CD4-positive, alpha-beta T cell treated with Interleukin-17A for 1 hour (primary cell): ENCODE measurements at regions not wholly inside any gene's neighbourhood (a gene's known extent, or its start where the extent isn't known, plus 50 kb on each side); places are given as distances from the start of the nearest gene placed in this dataset.

Source experiments
- DNase-seq: peaks from one replicate; pipeline ENCODE4 v3.0.0-alpha.2; 2020

DNA sequence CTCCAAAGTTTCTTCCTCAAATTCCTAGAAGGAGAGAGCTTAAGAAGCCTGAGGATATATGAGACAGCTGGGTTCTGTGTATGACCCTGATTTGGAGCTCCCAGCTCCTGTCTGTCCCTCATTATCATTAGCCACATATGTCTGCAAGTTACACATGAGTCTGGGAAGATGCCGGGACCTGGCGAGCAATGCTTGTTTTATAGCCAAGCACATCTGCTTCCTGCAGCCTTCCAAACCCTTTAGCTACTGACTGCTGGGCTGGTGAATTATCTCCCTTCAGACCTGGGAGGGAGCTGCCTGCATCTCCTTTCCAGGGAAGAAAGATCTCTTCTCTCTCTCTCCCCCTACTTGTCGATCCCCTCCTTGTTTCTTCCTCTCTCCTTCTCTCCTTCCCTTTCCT is 556.7 kb upstream of the BOD1L1 start:
- DNase-seq, result no peak

DNA sequence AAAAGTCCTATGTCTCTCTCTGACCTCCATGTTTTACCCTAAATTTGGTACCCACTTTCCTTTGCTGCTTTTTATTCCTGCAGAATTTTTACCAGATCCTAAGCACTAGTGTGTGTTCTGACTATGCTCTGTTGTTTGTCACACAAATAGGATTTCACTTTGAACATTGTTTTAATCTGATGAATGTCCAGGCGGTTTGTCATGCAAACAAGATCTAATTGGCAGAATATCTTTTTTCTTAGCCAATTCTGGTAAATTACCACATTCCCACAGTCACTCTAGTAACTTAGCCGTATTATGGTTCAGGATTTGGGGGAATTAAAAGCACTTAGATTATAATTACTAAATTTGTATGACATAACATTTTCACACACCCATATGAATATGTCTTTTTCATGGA is 557.2 kb upstream of the BOD1L1 start:
- no peak for DNase-seq

DNA sequence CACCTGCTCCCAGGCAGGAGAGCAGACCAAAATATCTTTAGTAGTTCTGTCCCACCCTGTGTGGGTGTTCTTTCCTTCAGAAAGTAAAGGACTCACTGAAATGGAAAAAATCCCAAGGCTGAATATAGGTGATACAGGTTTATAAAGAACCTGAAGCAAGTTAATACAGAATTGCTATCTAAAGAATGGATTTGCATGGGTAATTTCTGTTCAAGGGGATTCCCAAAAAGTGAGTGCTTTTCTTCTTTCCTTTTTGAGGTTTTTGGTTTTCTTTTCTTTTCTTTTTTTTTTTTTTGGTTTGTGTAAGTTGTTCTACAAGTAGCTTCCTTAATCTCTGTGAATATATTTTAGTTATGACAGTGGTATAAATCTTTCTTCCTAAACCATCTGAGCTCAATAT is 560.7 kb upstream of the BOD1L1 start:
- DNase-seq, result no peak

DNA sequence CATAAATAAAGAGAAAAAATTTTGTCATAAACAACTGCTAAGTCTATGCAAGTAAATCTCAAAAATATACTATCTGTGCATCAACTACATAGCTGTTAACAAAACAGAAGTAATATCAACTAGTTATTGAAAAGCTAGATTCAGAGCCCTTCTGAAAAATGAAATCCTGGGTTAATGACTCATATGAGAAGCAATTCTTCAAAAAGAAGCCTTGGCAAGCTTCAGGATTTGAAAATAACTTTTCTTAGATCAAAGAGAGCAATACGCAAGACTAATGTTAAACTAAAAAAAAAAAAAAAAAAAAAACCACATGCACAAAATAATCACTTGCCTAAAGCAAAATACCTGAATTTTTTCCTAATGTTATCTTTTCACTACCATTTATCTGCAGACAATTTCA is 566.1 kb upstream of the BOD1L1 start:
- DNase-seq, result no peak

DNA sequence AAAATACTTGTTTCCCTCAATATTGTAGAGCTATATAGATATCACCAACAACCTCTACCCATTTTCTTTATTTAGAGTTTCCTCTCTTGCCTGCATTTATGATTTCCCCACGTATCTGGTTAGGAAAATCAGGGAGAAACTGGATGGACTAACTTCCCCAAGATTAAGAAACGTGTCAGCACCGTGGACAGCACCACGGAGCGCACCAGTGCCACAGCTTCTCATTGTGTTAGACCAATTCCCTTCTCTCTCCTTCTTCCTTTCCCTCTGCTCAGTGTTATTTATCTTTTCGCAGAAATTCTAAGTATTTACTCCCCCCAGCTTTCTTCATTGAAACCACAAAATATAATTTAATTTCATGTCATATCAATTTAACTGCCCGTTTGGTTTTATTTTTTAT is 568.6 kb upstream of the BOD1L1 start:
- DNase-seq, result no peak

DNA sequence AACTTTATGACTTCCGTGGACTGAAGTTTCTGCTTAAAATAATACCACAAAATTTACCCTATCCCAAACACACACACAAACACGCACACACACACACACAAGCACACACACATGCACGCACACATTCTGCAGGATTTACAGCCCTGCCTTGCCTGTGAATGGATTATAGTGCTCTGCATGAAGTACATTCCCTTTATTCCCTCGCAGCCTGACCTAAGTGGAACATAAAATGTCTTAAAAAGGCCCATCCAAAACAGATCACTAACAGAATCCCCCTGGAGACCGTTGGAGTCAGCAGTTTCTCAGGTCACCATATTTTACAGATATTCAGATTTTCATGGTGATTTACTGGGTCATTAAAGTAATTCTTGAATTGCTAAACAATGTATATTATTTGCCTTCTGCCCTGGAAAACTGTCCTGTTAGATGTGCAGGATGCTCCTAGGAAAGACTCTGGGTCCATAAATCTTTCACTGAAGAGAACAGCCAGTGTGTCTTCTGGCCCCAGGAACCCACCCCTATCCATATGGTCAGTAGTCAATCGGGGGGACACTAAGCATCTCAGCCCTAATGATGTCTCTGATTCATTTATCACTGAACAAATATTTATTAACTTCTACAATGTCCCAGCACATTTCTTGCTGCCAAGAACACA is 587.7 kb upstream of the BOD1L1 start:
- DNase-seq, result no peak

DNA sequence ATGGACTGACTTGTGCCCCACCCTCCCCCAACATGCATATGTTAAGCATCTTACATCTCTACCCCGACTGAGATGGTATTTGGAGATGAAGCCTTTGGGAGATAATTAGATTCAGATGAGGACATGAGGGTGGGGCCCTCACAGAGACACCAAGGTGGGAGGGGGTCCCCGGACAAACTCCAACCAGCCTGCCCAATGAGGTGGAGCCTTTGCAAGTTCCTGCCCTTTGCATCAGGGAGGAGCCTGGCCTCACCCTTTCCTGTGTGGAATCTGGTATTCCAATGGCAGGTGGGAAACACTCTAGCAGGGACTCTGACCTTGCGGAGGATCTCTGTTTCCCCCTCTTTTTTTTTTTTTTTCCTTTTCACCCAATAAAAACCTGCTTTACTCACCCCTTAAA is 589.9 kb upstream of the BOD1L1 start:
- DNase-seq, result no peak

DNA sequence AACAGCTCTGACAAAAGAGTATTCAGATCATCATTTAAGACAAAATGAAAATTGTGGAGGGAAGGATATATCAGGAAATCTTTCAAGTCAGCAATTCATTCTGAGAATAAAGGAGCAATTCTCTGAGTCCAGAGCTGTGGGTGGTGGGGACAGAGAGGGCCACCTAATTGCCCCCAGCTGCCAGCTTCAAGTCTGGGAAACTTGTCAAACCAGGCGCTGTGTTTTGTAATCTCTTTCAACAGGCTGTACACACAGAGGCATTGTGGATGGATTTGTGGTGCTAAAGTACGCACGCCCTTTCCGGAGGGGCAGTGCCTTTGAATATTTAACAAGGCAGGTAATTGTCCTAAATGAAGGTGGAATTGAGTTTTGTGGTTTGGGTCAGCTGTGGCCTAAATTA is 591.1 kb upstream of the BOD1L1 start:
- DNase-seq, result no peak

DNA sequence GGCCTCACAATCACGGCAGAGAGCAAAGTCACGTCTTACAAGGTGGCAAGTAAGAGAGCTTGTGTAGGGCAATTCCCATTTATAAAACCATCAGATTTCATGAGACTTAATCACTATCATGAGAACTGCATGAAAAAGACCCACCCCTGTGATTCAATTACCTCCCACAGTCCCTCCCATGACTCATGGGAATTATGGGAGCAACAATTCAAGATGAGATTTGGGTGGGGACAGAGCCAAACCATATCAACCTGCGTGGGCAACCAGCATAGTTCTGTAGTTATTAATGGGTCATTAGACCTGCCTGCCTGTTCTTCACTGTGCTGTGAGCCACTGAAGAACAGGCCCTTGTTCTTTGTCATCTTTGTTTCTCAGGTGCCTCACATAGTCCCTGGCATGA is 593.7 kb upstream of the BOD1L1 start:
- DNase-seq, result no peak

DNA sequence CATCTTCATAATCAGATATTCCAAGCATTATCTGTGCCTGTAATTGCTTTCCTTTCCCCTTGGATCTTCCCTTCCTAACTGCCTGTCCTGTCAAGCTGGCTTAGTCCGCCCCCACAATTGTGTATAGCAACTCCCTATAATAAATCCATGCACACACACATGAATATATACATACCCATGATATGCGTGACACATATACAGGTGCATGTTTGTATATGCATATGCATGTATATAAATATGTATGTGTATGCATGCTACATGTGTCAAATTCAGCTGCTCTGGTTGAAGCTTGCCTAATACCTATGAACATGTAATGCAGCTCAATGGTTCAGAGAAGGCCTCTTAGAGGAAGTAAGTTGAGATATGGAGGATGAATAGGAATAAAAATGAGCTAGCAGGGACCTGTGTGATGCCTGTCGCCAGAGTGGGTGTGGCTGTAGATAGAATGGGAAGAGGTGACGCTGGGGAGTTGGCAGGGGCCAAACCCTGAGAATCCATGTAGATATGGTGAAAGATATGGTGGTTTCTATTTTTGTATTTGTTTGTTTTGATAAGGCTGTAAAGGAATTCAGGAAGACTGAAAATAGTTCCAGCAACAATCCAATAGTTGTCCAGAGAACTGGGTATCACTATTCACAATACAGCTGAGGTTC is 595.0 kb upstream of the BOD1L1 start:
- DNase-seq, result no peak

DNA sequence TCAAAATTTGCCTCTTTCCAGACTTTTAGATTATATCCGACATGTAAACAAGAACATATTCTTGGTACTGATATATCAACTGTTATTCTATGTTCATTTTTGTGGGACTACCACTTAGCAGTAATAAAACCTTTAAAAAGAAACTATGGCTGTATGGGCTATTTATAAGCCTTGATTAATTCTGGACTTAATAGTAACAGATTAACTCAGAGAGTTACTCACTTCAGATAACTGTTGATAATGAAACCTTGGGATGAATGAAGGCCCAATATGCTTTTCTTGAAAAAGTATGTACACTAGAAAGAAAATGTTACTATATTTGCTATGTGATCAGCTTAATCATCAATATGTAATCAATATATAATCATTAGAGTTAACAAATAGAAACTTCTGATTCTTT is 595.9 kb upstream of the BOD1L1 start:
- DNase-seq, result no peak

DNA sequence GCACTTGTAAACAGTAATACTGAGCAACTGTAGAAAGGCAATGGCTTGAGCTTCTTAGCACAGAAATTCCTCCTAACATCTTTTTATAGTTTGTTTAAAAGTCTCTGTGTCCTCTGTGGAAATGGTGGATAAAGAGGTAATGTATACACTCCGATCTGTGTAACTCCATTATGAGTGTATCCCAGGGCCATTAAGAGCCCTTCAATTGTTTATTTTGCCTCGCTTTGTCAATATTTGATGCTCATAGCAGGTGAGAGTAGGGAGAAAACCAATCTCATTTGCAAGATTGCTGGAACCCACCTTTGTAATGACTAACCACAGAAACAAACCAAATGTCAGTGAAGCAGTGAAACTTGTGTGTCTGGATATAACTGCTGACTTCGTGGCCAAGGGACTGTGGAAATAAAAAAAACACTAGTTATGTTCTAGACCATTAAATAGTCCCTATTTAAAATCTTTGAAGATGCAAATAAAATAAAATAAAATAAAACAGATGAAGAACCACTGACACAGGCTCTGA is 598.2 kb upstream of the BOD1L1 start:
- DNase-seq, result no peak

DNA sequence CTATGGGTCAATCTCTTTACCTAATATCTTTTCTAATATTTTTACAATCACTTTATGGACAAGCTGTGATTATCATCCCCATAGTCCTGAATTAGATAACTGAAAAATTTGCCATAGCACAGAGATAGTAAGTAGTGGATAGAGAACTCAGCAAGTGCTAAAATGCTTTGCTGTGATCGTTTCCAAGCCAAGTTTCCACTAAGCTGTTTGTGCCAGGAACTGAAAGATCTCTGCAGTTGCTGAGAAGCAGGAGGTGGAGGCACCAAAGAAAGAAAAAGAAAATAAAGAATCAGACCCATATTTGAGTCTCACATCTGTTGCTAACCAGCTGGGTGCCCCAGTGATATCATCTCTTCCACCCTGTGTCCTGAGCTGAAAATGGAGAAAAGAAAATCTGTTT is 605.6 kb upstream of the BOD1L1 start:
- DNase-seq, result no peak

DNA sequence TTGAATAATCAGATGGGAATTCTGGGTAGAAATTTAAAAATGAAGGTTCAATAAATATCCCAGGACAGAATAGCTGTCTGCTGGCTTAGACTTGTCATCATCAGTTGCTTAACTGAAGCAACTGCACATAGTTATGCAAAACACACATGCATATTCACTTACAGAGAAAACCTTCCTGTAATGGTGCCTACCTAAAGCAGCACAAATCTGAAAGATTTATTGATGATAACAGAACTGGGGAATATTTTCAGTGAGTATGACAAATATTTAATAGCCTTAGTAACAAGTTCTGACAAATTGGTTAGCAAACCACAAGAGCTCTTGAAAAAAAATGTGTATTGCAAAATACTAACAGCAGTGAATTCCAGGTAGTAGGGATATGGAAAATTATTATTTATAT is 606.8 kb upstream of the BOD1L1 start:
- DNase-seq, result no peak

DNA sequence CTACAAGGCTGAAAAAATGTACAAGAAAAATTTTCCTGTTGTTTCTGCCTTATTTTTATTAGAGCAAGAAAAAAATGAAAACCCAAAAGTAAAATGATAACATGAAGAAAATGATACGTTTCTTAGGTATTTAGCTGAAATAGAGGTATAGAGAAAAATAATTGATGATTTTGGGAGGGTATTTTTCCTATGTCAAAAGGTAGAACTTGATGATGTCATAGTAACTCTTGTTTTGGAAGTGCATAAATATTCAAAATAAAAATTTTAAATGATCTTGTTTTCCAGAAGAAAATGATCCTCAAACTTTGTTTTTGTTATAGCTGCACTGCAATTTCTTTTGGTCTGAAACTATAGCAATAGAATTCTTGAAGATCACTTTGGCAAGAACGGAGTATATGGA is 608.8 kb upstream of the BOD1L1 start:
- no peak for DNase-seq

DNA sequence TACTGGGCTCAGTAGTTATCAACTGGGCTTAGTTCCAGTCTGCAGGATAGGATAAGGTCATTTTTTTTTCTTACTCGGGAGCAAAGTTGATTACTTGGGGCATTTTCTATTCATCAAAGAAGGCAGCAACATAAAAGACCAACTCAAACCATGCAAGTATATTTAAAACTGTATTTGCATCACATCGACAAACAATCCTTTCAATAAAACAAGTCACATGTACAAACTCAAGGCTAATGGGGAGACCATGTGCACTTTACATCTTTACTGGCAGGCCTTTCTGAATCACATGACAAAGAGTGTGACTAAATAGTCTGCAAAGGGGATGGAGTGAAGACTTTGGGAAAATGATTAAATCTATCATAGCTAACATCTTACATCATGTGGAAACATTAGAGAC is 610.4 kb upstream of the BOD1L1 start:
- DNase-seq, result no peak

DNA sequence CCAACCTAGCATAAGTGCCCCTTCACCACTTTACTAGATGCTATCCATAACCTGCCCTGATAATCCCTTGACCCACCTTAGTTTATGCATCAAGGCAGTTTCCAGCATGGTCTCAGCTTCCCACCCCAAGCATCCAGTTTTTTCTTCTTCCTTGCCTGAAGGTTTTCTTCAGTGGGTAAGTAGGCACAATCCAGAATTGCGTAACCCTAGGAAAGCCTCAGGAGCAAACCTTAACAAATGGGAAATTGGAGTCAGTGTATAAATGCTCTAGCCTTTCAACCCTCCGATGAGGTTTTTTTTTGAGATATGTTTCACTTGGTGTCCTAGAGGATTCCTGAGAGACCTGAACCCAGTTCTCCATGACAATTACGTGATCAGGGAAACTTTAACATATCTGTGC is 614.0 kb upstream of the BOD1L1 start:
- DNase-seq, result no peak

DNA sequence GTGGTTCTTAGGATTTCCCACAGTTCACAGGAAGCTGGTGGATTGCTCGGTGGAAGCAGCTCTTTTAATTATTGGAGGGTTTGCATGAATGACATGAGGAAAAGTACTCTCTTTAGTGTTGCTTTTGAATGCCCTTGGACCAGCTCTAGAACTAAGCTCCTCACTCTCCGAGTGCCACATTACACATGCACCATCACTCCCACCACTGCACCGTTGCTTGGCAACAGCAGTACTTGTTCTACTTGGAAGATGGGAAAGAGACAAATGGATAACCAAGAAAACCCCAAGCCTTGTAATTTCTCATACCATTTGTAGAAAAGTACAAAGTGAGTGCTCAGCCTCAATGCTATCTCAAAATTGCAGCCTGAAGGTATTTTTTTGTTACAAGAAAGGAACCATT is 620.2 kb upstream of the BOD1L1 start:
- no peak for DNase-seq

DNA sequence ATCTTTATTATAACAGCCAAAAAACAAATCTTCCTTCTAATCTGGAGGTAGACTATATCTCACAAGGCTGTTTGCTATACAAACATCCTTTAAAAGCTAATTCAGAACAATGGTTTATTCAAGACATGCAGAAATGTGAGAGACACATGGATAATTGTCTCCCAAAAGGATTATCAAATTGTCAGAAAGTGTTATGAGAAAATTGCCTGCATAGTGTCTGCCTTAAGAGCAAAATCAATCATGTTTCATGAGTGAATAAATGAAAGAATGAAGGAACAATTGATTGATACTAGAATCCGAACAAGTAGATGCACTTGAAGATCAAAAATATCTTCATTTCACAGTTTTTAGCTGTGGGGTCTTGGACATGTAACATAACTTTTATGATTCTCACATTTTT is 621.7 kb upstream of the BOD1L1 start:
- DNase-seq, result no peak

DNA sequence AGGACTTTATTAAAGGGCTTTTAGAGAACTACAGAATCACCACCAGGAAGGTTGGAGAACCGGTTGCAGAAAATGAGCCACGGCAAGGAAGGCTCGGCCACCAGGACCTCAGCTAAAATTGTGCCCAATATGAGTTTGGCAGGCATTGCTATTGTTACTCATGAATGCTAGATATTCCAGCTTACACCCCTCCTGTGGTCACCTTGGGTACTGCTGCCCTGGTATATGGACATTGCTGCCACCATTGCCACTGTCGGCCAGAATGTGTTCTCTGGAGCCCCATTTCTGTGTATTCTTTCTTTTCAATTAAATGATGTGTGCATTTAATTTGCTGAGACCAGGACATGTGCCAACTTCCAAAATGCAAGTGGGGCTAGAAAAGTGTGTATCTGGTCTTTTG is 626.7 kb upstream of the BOD1L1 start:
- no peak for DNase-seq

DNA sequence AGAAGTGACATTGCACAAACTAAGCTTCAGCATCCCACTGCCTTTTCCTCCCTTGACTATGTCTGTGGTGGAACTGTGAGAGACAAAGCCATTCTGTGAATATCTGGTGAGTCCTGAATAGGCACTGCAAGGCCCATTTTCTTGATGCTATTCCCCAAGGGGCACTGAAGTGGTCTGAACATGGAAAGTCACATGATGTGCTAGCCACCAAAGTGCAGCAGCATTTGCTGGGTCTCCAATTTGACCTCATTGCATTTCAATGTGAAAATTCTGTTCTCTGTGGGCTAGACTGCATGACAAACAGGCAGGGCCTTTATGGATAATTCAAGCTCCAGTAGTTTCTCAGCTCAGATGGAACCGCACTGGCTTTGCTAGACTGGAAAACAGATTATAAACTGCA is 627.4 kb upstream of the BOD1L1 start:
- no peak for DNase-seq

DNA sequence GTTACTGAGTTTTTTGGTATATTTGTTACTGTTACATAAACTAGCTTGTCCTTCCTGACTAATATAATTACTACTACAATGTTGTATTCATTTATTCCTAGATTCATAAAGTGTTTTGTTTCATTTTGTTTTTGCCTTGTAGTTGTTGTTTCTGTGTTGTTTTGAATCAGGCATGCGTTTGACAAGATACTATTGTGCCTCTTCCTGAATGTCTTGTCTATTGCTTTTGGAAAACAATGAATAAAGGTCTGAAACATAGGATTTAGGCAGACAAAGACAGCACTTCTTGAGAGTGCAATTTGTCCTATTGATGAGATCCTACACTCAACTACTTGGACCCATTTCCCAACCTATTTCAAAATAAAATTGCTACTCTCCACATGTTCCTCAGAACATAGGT is 630.4 kb upstream of the BOD1L1 start:
- DNase-seq, result no peak

DNA sequence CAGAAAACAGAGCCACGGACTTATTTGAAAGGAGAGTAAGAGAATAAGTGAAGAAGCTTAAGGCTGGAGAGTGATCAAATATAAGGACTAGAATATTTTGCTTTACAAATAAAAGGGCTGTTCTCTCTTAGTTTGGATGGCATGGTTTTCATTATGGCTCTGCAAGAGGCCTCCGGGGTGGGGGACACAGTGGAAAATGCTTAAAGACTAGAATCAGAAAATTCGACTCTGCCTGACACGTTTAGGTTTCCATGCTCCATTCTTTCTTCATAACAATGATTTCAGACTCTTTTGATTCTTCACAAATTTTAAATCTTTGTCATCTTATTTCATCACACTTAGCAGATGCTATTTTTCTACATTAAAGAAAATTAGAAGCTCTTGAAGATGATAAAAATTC is 632.4 kb upstream of the BOD1L1 start:
- no peak for DNase-seq

DNA sequence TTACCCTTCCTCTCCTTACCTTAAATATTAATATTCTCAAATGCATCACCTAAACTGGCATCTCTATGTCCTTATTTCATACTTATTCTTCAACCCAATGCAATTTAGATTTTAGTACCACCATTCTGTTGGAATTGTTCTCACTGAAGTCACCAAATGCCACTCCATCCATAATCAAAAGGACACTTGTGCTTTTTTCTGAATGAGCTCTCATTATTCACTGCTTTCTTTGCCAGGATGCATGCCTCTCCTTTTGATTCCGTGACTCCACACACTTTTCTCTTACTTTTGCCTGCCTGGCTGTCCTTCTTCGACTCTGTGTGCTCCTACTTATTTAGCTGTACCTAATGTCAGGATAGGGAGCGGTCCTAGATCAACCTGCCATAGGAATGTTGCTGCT is 633.1 kb upstream of the BOD1L1 start:
- no peak for DNase-seq

DNA sequence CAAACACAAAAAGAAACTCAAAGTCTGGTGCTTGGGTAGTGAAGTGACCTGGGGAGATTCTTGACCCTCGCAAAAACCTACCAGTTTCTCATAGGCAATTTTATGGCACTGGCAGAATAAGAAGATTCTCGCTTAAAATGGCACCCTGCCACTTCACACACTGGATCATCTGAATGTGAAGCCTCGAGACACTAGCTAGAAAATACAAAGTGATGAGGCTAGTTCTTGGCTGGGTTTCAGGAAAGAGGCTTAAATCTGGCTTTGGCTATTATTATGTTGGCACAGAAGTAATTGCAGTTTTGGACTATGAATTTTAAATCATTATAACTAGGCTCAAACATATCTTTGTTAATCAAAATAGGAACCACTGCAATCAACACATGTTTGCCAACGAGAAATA is 634.7 kb upstream of the BOD1L1 start:
- DNase-seq, result no peak
